HG02870 (cell line): ENCODE measurements at regions not wholly inside any gene's neighbourhood (a gene's known extent, or its start where the extent isn't known, plus 50 kb on each side); places are given as distances from the start of the nearest gene placed in this dataset.
"Not testable (repeated sequence)": the region's sequence is repeated elsewhere in the genome, so short reads cannot be mapped to it uniquely, and the experiment has no call there.

Source experiments
- ATAC-seq: cut with Tn5 transposase; IDR thresholded peaks from one replicate; pipeline ENCODE4 v1.9.1; 2021; ENCODE audit warnings: mild to moderate bottlenecking, moderate library complexity; ENCODE audit not compliant: unreplicated experiment

DNA sequence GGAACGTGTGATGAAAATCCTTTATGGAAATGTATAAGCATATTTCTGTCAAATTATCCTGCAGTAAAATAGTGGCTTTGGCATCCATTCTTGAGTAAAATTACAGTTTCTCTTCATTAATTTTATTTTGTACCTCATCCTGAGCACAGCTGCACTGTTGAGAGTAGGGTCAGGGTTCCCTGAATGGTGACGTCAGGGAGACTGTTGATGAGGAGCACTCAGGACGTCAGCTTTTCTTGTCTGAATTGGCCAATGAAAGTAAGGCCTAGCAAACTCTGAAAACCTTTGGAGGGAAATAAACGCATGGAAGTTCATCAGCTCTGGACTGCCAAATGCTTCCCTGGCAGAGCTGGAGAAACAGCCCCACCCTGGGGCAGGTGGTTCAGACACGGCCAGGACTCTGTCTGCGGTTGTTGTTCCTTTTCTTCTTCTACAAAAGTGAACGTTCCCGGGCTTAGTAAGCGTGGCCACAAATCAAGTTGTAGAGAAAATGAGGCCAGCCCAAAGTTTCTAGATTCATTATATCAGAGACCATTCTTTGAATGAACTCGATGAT, 179.7 kb upstream of the EXOC2 start:
- no peak for ATAC-seq

DNA sequence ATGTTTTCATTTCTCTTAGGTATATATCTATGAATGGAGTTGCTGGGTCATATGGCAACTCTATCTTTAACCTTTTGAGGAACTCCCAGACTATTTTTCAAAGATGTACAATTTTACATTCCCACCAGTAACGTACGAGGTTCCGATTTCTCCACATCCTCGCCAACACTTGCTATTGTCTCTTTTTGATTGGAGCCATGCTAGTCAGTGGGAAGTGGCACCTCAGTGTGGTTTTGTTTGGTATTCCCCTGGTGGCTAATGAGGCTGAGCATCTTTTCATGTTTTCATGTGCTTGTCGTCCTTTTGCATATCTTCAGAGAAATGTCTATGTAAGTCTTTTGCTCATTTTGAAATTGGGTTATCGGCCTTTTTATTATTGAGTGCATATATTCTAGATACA, 178.6 kb upstream of the EXOC2 start:
- ATAC-seq = no peak

DNA sequence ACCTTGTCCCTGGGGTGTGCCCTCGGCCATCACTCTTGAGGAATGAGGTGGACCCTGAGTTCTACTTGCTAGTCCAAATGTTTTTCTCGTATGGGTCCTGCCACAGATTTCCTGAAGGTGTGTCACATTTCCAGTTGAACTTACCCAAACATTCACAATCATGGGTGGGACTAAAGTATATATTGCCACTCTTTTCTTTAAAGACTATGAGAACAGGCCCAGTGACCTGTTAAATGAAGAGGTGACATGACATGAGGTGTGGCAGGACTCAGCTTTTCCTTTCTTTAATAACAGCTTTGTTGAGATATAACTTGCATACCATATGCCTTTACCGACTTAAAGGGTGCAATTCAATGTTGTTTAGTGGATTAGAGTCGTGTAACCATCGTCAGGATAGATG, 177.2 kb upstream of the EXOC2 start:
- ATAC-seq = no peak

DNA sequence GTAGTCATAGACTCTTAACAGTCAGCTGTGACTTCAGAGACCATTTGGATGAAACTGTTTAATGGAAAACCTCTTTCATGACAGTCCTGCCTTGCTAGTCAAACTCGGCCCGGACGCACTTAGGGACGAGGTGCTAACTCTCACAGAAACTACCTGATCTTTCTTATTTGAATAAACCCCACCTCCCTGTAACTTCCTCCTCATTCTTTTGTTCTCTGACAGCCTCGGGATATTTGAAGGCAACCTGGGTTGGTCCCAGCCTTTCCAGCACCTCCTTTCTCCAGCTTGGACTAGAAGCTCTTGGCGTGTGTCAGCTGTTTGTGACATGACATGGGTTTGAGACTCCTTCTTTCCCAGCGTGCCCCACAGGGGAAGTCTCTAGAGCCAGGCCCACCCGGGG, 175.3 kb upstream of the EXOC2 start:
- no peak for ATAC-seq

DNA sequence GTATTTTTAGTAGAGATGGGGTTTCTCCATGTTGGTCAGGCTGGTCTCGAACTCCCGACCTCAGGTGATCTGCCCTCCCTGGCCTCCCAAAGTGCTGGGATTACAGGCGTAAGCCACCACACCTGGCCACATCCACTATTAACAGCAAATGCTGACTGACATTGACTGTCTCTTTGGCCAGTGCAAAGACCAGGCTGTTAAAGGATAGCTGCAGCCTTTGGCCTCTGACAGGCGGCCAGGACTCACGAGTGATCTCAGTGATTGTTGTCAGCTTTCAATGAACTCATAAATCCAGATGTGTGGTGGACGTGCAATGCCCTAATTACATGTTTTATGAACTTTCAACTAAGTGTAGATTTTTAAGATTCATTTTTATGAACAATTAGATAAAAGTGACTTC, 174.4 kb upstream of the EXOC2 start:
- no peak for ATAC-seq

DNA sequence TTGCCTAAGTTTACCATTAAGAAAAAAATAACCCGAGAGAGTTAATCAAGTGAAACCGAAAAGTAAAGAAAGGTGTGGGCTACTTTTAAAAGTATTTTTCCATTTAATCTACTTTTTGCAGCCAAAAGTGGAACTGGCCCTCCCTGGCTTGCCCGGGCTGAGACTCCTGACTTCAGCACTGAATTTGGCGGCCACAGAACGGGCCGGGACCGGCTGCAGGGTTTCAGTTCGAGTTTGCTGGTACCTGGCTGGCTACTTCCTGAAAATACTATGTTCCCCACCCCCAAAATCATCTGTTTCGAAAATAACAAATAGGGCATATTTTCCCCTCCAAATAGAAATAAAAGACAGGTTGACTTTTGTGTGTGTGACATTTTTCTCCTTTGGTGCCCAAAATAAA, 173.4 kb upstream of the EXOC2 start:
- no peak for ATAC-seq

DNA sequence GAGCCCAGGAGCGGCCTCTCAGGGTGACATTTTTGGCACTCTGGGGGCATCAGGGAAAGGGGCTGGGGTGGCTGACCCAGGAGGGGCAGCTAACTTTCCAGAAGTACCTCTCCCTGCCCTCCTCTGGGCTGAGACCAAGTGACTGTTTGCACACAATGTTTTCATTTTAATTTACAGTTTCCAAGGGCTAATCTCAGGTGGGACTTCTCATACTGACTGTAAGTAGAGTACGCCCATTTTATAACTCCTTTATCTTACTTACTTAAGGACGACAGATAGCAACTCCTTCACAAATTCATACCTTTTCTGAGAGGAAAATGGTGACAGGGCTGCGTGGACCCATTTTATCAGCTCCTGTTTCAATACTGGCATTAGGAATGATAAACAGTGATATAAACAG, 172.9 kb upstream of the EXOC2 start:
- no peak for ATAC-seq

DNA sequence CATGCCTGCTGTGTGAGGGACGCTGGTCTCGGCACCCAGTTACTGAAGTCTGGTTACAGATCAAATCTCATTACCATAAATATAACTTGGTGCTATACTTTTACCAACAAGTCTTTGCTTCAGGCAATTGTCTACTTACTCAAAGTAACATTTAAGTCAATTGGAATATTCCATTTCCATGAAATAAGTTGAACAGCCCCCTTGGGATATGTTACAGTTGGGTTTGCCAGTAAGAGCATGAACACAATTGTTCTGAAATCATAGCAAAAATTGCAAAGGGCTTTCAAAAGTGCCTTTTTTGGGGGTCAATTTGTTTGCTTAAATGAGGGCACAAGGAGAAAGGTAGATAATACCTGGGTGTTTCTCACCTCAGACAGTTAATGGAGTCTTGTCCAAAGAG, 170.9 kb upstream of the EXOC2 start:
- ATAC-seq = no peak

DNA sequence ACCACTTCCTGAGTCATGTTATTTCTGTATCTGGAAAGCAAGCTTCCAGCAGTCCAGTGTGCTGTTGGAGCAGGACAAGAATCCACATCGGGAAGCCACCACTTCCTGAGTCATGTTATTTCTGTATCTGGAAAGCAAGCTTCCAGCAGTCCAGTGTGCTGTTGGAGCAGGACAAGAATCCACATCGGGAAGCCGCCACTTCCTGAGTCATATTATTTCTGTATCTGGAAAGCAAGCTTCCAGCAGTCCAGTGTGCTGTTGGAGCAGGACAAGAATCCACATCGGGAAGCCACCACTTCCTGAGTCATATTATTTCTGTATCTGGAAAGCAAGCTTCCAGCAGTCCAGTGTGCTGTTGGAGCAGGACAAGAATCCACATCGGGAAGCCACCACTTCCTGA, 170.2 kb upstream of the EXOC2 start:
- not testable (repeated sequence) for ATAC-seq

DNA sequence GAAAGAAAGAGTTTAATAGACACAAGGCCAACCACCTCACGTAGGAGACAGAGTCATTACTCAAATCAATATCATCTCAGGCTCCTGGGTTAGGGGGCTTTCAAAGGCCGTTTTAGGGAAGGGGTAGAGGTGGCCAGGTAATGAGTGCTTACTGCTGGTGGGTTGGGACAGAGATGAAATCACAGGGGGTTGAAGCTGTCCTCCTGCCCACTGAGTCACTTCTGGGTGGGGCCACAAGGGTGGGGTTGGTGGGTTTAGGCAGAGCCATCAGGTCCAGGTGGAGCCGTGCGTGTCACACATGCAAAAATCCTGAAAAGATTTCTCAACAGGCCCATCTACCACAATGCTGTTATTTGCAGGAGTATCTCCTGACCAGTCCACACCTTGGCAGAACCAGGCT, 167.0 kb upstream of the EXOC2 start:
- ATAC-seq = no peak

DNA sequence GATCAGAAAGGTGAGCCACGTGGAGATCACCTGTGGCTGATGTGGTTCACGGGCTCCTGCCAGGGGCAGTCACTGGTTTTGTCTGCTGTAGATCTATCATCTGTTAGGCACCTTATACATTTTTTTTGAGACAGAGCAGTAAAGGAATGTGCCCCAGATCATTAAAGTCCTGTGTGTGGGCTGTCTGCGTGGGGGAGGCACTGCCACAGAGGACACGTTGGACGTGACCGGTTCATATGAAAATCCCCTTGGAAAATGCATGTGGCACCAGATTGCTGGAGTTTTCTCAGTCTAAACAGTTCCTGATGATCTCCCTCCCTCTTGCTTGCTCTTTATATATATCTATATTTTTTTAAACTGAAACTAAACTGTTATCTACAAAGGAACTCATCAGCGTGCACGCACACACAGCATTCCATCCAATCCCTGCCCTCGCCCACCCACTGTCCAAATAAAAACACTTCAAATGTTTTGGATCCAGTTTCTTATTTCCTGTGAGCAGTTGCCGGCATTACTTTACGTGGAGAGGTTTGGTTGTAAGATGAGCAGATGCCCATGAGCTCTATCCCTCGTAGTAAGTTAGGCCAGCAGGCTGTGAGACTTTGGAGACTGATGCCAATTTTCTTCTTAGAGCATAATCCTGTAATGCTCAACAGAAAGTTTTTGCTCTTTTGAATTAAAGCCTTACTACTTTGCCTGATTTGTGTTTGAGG, 161.6 kb upstream of the EXOC2 start:
- no peak for ATAC-seq

DNA sequence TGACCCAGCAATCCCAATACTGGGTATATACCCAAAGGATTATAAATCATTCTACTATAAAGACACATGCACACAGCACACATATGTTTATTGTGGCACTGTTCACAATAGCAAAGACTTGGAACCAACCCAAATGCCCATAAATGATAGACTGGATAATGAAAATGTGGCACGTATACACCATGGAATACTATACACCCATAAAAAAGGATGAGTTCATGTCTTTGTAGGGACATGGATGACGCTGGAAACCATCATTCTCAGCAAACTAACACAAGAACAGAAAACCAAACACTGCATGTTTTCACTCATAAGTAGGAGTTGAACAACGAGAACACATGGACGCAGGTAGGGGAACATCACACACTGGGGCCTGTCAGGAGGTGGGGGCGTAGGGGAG, 159.3 kb upstream of the EXOC2 start:
- not testable (repeated sequence) for ATAC-seq

DNA sequence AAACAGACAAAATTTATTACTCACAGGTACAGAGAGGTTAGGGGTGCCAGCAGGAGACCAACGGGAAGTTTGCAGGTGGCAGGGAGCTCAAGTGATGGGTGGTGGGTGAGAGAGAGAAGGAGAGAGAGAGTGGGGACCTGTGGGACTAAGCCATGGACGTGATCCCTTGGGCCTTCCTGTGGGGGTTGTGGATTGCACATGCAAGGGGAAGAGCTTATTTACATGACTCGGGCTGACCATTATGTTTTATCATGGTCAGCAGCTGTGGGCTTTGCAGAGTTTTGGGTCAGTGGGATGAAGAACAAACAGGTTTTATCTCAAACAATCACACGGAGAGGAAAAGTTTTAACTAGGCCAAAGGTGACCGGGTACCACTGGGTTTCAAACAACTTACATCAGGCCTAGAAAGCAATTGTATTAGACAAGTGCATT, 156.2 kb upstream of the EXOC2 start:
- ATAC-seq = no peak

DNA sequence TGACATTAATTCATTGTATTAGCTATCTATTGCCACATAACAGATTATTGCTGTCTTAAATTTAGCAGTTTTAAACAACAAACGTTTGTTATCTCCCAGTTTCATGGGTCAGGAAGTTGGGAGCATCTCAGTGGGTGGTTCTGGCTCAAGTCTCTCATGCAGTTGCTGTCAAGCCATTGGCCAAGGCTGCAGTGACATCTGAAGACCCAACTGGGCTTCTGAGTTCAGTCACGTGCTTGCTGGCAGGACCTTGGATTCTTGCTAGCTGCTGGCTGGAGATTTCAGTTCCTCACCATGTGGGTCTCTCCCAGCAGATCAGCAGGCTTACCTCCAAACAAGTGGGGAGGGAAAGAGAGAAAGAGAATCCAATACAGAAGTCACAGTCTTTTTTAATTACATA, 152.6 kb upstream of the EXOC2 start:
- no peak for ATAC-seq

DNA sequence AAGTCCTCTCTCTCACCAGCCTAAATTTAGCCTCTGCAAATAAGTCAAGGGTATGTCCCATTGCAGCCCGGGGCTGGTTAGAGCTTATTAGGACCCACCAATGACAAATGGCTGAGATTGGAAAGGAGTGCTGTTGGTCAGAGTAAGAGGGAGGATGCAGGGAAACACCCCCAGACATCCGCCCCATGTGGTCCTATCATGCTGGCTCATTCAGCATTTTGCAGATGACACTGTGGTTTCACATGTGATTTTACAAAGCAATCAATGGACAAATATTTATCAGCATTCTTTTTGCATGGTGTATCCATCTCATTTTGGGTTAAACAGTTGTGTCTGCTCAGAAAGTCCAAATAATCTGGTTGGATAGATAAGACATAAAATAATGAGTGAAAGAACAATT, 152.2 kb upstream of the EXOC2 start:
- no peak for ATAC-seq

DNA sequence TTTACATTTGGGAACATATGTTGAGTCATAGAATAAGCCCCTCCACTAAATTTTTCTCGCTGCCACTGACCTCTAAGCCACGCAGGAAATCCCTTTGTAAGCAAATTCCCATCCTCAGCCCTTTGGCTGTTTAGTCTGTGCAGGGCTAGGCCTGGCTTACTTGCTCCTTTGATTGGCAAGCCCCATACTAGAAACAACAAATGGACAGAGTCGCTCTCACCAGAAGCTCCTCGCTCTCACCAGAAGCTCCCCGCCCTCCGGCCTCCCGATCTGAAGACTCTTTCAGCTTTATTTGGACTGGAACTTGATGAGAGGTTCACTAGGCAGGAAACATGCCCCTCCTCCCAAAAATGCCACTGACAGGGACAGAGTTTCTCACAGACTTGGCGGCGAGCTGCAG, 149.2 kb upstream of the EXOC2 start:
- ATAC-seq = no peak

DNA sequence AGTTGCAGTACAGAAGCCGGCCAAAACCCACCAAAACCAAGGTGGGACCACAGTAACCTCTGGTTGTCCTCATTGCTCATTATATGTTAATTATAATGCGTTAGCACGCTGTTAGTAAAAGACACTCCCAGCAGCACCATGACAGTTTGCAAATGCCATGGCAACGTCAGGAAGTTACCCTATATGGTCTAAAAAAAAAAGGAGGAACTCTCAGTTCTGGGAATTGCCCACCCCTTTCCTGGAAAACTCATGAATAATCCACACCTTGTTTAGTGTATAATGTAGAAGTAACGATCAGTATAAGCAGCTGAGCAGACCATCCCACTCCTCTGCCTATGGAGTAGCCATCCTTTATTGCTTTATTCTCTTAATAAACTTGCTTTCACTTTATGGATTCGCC, 148.6 kb upstream of the EXOC2 start:
- no peak for ATAC-seq

DNA sequence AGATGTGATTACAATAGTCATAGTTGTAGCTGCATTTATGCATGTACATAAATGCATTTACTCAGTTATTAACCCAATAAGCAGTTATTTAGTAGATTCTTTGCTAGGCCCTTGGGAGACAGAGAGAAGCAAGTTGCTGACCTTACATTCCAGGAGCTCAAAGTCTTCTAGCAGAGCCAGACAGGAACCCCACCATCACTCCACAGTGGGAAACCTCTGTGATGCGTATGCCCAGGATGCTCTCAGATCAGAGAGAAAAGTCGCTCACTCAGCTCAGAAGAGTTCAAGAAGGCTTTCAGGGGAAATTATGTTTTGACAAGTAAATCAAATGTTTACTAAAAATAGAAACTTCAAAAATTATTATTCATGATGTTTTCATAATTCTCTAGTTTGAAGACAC, 146.3 kb upstream of the EXOC2 start:
- ATAC-seq = no peak

DNA sequence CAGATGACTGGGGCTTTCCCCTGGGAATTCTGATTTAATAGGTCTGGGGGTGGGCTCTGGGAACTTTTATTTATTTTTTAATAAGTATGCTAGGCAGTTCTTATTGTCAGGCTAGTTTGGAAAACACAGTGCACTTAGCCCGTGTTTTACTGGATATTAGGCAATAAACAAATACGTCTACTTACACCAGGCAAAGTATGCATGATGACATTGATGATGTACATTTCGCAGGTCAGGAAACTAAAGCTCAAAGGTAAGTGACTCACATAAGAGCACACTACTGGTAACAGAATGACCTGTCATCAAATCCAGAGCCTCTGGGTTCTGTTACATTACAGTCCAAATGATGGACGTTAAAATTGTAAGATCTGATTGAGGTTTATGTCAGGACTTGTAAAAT, 144.4 kb upstream of the EXOC2 start:
- no peak for ATAC-seq

DNA sequence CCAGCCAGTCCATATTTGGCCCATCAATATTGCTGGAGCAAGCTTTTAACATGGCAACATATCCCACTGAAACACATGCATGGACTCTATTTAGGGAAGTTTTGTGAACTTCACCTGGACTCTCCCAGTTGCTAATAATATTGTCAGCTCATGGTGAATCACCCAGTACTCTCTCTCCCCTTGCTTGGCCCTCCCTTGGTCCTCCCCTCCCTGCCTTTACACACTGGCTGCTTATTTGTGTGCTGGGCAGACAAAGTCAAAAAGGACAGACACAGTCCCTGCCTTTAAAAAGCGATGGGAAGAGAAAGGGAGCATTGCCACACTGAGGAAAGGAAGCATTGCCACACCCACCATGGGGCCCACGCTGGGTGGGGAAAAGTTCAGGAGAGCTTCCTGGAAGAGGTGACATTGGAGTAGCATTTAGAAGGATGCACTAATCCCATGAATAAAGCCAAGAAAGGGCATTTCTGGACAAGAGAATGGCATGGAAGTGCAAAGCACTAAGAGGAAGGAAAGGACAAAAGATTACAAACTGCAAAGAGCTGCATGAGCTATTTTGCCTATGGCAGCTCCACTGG, 143.4 kb upstream of the EXOC2 start:
- ATAC-seq = peak; percentile 26

DNA sequence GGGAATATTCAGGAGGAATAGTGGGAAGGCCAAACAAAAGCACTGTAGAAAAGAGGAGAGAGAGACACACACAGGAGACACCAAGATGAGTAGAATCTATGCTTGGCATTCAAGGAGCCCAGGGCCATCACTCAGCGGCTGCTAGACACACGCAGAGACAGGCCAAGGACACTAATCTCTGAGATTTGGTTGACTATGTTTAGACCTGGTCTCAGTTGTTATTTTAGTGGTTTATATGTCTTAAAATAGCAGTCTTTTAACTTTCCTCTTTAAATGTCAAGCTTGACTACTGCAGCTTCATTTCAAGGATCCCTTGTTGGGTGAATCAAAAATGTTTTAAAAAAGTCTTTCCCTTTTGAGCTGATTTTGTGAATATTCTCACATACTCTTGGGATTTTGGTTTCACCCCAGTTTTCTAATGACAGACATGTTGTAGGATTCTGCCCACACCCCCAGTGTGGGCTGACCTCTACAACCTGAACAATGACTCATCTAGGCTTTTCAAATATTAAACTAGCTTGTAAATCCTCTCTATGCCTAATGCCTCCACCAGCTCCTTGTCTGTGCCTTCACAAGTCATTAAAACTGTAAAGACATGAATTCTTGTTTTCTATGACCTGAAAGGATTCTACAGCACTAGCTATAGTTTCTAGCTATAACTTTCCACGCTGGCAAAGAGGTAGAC, 142.7 kb upstream of the EXOC2 start:
- peak; percentile 67 for ATAC-seq

DNA sequence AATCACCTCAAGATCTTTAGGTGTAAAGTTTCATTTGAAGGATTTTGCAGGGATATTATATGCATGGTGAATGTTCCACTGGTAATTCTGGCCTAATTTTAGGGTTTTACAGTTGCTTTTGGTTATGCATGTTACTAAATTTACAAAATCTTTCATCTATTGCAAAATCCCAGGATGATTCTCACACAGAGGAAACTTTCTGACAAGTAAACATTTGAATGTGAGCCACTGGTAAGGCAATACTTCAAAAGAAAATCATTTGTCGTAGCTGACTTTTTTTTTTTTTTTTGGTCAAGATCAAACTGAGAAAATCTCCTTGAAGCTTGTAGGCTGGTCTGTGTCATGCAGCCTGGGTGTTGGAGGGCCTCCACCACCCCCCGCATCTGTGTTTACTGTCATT, 141.9 kb upstream of the EXOC2 start:
- ATAC-seq = no peak
